ENCODE measurements at regions not wholly inside any gene's neighbourhood (a gene's known extent, or its start where the extent isn't known, plus 50 kb on each side); places are given as distances from the start of the nearest gene placed in this dataset.
"Not testable (repeated sequence)": the region's sequence is repeated elsewhere in the genome, so short reads cannot be mapped to it uniquely, and the experiment has no call there.

DNA sequence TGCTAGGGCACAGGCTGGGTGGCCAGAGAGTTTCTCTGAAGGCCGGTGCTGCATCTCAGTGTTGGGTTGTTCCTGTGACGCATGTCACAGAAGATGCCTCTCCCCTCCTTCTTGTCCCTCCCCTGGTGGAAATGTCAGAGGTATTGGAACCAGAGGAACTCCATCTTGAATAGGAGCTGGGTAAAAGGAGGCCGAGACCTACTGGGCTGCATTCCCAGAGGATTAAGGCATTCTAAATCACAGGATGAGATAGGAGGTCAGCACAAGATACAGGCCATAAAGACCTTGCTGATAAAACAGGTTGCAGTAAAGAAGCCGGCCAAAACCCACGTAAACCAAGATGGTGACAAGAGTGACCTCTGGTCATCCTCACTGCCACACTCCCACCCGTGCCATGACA lies 50.3 kb upstream of the AGAP1 start:
- H3K23ac ChIP-seq (ENCODE audit: low read length); H3K4me2 ChIP-seq (ENCODE audit: low read length); H2BK12ac ChIP-seq (ENCODE audit: low read length); H3K79me1 ChIP-seq (ENCODE audit: low read length); H4K8ac ChIP-seq (ENCODE audit: low read depth, low read length); H3K9ac ChIP-seq (ENCODE audit: low read length); H3K4me1 ChIP-seq (ENCODE audit: control insufficient read depth in 1 of 2, insufficient read depth in 2 of 2, low read length in 2 of 2); H2AFZ ChIP-seq (ENCODE audit: insufficient read depth, low read length, poor library complexity); H3K14ac ChIP-seq (ENCODE audit: low read length); DNase-seq; H3K79me2 ChIP-seq (ENCODE audit: control insufficient read depth, insufficient read depth, low read length, poor library complexity); H3K27me3 ChIP-seq (ENCODE audit: insufficient read depth, low read length); H4K91ac ChIP-seq (ENCODE audit: low read depth, low read length); H2BK120ac ChIP-seq (ENCODE audit: insufficient read depth, low read length, poor library complexity); H3K4ac ChIP-seq (ENCODE audit: low read depth, low read length); H3K4me3 ChIP-seq (ENCODE audit: low read depth, low read length); H3K36me3 ChIP-seq (ENCODE audit: control insufficient read depth in 1 of 2, insufficient read depth in 2 of 2, low read length in 2 of 2); H2AK5ac ChIP-seq (ENCODE audit: low read length); H3K27ac ChIP-seq (ENCODE audit: low read depth, low read length); H4K12ac ChIP-seq (ENCODE audit: low read depth, low read length); H3K9me3 ChIP-seq (ENCODE audit: insufficient read depth, low read depth, low read length); H2BK5ac ChIP-seq (ENCODE audit: low read depth, low read length, poor library complexity); H3K18ac ChIP-seq (ENCODE audit: low read length): not testable (repeated sequence)
- WGBS (ENCODE audit: extremely low coverage, insufficient coverage, insufficient read length), result no CpG with 5 or more reads among the region's 6 CpGs

Data from trophoblast cell (in vitro differentiated cells and primary cell).